HG03039 (cell line): ENCODE measurements at regions not wholly inside any gene's neighbourhood (a gene's known extent, or its start where the extent isn't known, plus 50 kb on each side); places are given as distances from the start of the nearest gene placed in this dataset.
"Not testable (repeated sequence)": the region's sequence is repeated elsewhere in the genome, so short reads cannot be mapped to it uniquely, and the experiment has no call there.

Experiments used
- ATAC-seq: cut with Tn5 transposase; IDR thresholded peaks from one replicate; pipeline ENCODE4 v1.9.1; 2021; ENCODE audit warnings: mild to moderate bottlenecking, moderate library complexity; ENCODE audit not compliant: unreplicated experiment

DNA sequence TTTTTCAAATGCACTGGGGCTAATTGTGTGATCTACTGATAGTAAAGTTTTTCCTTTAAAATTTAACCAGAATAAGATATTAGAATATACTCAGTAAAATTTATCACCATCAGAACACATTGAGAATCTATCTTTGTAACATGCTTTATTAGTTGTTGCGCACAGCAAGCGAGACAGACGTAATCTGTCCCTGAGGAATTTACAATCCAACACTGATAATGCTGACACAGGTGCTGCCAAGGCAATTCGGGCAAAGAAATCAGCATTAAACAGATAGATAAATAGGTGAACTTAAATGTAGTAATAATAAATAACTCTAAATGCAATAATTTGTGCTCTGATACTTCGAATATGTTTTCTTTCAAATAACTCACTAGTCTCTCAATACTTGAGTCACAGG is 607.2 kb downstream of the HTR1B start:
- no peak for ATAC-seq

DNA sequence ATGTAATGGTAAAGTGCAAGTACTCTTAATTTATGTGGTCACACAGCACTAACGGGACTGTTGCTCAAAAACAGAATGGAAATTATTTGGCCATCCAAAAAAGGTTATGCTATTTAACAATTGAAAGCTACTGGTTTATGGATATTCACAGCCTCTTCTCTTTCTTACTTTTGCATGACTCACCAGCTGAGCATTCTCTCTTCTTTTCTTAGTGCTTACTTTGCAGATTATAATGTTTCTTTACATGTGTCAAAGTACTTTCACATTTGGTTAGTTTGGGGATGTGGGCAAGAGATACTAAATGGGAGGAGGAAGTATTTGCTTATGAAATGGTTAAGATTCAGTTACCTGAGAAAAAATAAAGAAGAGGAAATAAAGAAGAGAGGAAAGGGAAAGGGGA is 610.5 kb downstream of the HTR1B start:
- no peak for ATAC-seq

DNA sequence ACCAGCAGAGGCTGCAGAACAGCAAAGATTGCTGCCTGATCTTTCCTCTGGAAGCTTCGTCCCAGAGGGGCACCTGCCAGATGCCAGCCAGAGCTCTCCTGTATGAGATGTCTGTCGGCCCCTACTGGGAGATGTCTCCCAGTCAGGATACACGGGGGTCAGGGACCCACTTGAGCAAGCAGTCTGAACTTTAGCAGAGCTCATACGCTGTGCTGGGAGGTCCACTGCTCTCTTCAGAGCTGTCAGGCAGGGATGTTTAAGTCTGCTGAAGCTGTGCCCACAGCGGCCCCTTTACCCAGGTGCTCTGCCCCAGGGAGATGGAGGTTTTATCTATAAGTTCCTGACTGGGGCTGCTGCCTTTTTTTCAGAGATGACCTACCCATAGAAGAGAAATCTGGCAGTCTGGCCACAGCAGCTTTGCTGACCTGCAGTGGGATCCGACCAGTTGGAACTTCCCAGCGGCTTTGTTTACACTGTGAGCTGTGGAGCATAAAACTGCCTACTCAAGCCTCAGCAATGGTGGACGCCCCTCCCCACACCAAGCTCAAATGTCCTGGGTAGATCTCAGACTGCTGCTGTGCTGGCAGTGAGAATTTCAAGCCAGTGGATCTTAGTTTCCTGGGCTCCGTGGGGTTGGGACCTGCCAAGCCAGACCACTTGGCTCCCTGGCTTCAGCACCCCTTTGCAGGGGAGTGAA is 613.9 kb downstream of the HTR1B start:
- ATAC-seq, result not testable (repeated sequence)

- no peak for ATAC-seq
Measured at GRCh38 chr6:76843054-76843822, 620.1 kb downstream of the HTR1B start.

DNA sequence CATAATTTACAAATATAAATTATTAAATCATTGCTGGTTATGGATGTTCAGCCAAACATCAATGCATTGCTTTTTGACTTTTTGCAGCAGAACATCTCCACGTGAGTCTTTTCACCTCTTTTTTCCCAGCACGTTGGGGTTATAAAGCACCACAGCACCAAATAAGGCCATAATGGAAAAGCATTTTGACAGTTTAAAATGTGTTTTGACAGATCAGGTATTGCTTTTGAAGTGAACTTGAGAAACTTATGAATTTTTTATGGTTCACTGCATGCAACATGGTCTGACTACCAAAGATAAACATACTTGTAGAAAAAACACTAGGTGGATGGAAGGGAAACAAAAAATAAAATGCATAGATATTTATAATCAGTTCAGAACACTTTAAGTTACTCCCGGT is 622.4 kb downstream of the HTR1B start:
- no peak for ATAC-seq

DNA sequence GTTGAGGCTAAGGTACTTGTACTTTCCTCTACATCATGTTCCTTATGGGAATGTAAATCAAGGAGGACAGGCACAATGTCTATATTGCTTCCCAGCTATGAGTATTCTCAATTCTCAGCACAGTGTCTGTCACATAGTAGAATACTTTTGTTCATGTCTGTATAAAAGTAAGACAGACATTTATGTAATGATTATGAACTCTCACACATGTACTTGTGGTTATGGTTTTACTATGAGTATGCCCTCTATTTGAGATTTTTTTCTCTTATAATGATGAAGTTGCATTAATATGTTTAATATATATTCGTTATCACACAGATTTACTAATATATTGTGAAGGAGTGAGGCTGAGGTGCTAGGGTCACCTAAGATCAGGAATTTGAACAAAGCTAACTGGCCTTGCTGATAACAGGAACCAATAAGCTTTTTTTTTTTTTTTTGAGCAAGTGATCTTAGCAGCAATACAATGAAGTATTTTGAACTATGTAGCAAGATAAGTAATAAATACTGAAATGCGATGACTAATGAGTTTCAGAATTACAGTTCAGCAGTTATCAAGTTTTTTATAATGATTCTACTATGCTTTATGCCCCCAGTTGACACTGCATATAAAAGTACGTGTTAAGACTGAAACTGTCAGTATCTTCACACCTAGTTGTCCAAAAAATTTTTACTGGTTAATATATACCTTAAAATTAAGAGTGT is 623.1 kb downstream of the HTR1B start:
- no peak for ATAC-seq

DNA sequence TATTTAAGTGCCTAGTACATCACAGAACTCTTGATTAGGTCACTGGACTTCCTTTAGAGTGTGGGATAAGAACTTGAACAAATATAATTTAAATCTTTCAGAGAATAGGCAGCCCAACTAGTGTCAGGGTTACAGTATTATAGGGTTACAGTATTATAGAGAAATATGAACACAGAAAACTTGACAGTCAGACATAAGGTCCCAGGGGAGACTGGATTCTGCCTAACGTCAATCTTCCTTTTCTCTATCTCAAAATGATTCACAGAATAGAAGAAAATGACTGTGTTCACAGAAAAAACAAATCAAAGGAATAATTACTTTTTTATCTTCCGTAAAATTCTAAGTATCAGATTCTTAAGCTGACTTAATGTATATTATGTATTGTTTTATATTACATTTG is 623.8 kb downstream of the HTR1B start:
- no peak for ATAC-seq

DNA sequence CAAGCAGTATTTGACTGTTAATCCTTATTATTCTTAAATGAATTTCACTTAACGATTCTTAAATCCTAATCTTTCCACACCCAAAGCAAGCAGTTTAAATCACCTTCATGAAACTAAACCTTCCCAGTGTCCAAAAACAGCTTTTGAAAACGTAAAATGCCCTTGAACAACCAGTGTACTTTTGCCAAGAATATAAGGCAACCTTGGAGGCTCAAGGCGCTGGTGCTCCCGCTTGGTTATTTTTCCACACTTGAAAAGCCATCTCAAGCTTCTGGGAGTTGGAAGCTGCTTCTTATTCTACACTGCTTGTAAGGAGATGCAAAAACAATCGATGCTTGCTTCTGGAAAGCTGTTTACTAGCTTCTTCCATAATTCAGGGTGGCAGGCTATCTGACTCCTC is 625.7 kb downstream of the HTR1B start:
- no peak for ATAC-seq

DNA sequence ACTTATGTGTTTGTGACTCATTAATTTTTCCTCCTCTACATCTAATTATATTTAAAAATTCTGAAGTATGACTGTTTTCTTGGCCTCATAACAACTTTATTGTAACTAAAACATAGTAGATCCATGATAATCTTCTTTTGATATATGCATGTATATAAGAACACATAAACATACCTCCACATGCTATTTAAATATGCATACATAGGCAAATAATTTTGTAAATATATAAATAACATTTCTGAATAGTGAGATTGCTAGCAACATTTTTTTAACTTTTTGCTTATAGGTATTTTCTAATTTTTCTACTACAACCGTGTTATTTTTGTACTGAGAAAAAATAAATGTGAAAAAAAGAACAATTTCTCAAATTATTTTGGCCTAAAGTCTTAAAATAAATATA is 627.6 kb downstream of the HTR1B start:
- no peak for ATAC-seq

DNA sequence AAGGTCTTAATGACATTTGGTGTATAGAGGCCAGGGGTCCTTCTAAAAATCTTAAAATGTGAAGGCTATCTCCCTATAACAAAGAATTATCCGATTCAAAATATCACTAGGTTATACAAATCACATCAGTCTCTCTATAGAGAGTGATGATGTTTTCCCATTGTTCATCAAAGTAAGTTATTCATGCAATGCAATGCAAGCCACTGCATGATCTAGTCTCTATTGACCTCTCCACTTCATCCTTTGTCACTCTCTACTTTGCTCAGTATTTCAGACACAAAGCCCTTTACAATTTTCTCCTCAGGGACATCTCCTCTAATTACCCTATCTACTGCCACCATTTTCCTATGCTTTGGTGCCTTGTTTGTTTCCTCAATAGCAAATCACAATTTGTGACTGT is 628.0 kb downstream of the HTR1B start:
- no peak for ATAC-seq

GRCh38 chr6:76834399-76834798 is 628.9 kb downstream of the HTR1B start:
- no peak for ATAC-seq

- ATAC-seq, result no peak
Measured at GRCh38 chr6:76831299-76831698, 632.0 kb downstream of the HTR1B start.

DNA sequence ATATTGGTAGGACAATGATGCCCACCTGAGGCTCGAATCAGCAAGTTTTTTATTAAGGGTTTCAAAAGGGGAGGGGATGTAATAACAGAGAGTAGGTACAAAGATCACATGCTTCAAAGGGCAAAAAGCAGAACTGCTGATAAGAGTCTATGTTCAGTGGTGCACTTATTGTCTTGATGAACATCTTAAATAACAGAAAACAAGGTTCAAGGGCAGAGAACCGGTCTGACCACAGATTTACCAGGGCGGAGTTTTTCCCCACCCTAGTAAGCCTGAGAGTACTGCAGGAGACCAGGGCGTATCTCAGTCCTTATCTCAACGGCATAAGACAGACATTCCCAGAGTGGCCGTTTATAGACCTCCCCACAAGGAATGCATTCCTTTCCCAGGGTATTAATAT is 639.7 kb downstream of the HTR1B start:
- ATAC-seq, result not testable (repeated sequence)

DNA sequence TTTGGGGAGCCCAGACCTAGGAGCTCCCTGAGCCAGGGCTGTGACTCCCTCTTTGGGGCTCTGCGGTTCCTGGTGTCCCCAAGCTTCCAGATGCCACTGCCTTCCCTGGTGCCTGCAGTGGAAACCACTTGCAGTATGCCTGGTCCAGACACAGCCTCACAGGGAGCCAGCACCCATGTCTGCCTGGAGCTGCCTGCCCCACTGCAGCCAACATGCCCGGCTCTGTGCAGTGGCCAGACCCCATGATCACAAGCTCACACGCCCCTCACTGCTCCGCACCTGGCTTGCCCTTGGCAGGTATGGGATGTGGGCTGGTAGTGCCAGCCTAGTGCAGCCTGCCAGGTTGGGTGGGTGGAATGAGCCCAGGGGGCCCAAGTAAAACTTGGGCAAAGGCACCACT is 644.8 kb downstream of the HTR1B start:
- ATAC-seq, result no peak

DNA sequence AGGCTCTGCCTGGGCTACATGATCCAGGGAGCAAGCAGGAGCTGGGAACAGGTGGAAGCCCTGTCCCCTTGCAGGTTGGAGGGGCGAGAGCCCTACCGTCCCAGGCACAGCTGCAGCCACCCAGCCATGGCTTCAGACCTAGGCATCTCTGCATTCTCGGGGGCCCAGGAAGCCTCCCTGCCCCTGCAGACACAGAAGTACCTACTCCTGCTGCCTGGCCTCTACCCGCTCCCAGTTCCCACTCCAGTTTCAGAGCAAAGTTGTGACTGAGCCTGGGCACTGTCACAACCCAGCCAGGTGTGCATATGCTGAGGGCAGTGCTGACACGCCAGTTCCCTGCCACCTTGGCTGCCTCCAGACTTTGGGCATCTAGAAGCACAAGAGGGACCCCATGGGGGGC is 645.9 kb downstream of the HTR1B start:
- no peak for ATAC-seq

GRCh38 chr6:76814496-76815458 is 648.5 kb downstream of the HTR1B start:
- no peak for ATAC-seq

GRCh38 chr6:76810286-76810685 is 653.0 kb downstream of the HTR1B start:
- no peak for ATAC-seq

DNA sequence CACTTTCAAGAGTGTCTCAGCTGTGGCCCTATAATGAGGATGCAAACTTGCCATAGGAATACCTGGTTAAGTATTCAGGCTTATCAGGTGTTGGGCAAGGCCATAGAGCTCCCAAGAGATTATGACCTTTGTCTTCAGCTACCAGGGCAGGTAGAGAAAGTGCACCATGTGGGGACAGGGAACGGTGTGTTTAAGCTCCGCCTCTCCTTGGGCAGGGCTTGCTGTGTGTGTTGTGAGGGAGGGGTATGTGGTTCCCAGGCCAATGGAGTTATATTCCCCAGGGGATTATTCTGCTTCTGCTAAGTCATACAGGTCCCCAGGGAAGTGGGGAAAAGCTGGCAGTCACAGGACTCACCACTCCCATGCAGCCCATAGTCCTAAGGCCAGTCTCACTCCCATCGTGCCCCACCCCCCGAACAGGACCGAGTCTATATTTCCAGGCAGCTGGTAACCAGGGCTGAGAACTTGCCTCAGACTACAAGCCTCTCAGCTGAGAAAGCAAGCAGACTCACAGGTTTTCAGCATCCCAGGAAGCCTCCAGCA is 660.2 kb downstream of the HTR1B start:
- no peak for ATAC-seq

- ATAC-seq, result no peak
Measured at GRCh38 chr6:76792394-76792793, 670.9 kb downstream of the HTR1B start.

GRCh38 chr6:76790881-76791280 is 672.4 kb downstream of the HTR1B start:
- no peak for ATAC-seq
